Endothelial cell of umbilical vein (primary cell): ENCODE measurements at regions not wholly inside any gene's neighbourhood (a gene's known extent, or its start where the extent isn't known, plus 50 kb on each side); places are given as distances from the start of the nearest gene placed in this dataset.

ENCODE experiments used
- BruUV-seq: library from RNA; stranded (reverse); fragments of 400-500 nt; replicated peaks from 2 replicates; lab custom pipeline; 2021; lab: Mats Ljungman, UMichigan
- CTCF ChIA-PET: fragments of 300-600, 350-600 bp; sonication (Branson Sonifier 250); formaldehyde crosslinking; loops from one replicate; lab custom pipeline; 2021; ENCODE audit warnings: antibody characterized with exemption, inconsistent platforms; lab: Charles Lee
- POLR2A ChIA-PET: fragments of 300-600, 350-600 bp; sonication (Branson Sonifier 250); formaldehyde crosslinking; loops from one replicate; lab custom pipeline; 2021; ENCODE audit warnings: antibody characterized with exemption, inconsistent platforms; lab: Charles Lee
- DNase-seq: peaks from one replicate; pipeline ENCODE4 v3.0.0-alpha.2; 2011; ENCODE audit warnings: low read depth, low spot score
- FAIRE-seq: peaks from 2 replicates; lab custom pipeline; 2011; peaks lifted over from hg19 to GRCh38; lab: Jason Lieb, UNC
- H2AFZ ChIP-seq: 2 replicates; pipeline ENCODE4 v1.6.0; 2012; ENCODE audit warnings: low read depth, low read length, control low read depth, inconsistent platforms
- H3K27ac ChIP-seq: 2 replicates; pipeline ENCODE4 v1.5.1; 2011; ENCODE audit warnings: low read depth, mild to moderate bottlenecking, control low read depth, low read length, moderate library complexity; ENCODE audit not compliant: insufficient read depth
- H3K27me3 ChIP-seq, 2 experiments: 2 replicates each; pipeline versions ENCODE4 v1.6.0 to v1.6.1; 2011; ENCODE audit warnings: low read length in 2 of 2, mixed read lengths in 1 of 2; ENCODE audit not compliant: control insufficient read depth in 2 of 2, insufficient read depth in 2 of 2
- H3K36me3 ChIP-seq, 2 experiments: 2 replicates in 1 of 2; 3 replicates in 1 of 2; pipeline ENCODE4 v1.5.1; 2011; ENCODE audit warnings: low read length in 2 of 2, mild to moderate bottlenecking in 1 of 2, moderate library complexity in 1 of 2; ENCODE audit not compliant: control insufficient read depth in 2 of 2, insufficient read depth in 2 of 2; ENCODE audit errors: extremely low read depth in 1 of 2
- H3K4me1 ChIP-seq: 3 replicates; pipeline ENCODE4 v1.5.1; 2011; ENCODE audit warnings: mild to moderate bottlenecking, low read length; ENCODE audit not compliant: control insufficient read depth, insufficient read depth; ENCODE audit errors: extremely low read depth
- H3K4me2 ChIP-seq: 2 replicates; pipeline ENCODE4 v1.6.1; 2011; ENCODE audit warnings: low read length, control low read depth, mixed read lengths; ENCODE audit not compliant: insufficient read depth
- H3K4me3 ChIP-seq, 3 experiments: fragments of 200-600 bp in 1 of 3; sonication (generic), shearing (Covaris generic) in 1 of 3; replicated peaks in 1 of 3; 2 replicates each; pipeline ENCODE4 v1.5.1; 2011 to 2016; ENCODE audit warnings: control low read depth in 3 of 3, low read length in 3 of 3, mild to moderate bottlenecking in 2 of 3, inconsistent platforms in 1 of 3, low read depth in 1 of 3, moderate library complexity in 1 of 3; ENCODE audit not compliant: insufficient read depth in 1 of 3
- H3K79me2 ChIP-seq: 2 replicates; pipeline ENCODE4 v1.6.0; 2012; ENCODE audit warnings: low read length, inconsistent platforms; ENCODE audit not compliant: control insufficient read depth, insufficient read depth
- H3K9ac ChIP-seq: replicated peaks from 2 replicates; pipeline ENCODE3; 2011; ENCODE audit warnings: low read length, control low read depth; ENCODE audit not compliant: insufficient read depth; ENCODE audit errors: extremely low read depth
- H3K9me1 ChIP-seq: replicated peaks from 3 replicates; pipeline ENCODE4 v1.6.0; 2011; ENCODE audit warnings: mild to moderate bottlenecking, low read length; ENCODE audit not compliant: control insufficient read depth, insufficient read depth; ENCODE audit errors: extremely low read depth
- H3K9me3 ChIP-seq: replicated peaks from 2 replicates; pipeline ENCODE4 v1.5.1; 2012; ENCODE audit warnings: low read length, inconsistent platforms; ENCODE audit not compliant: control insufficient read depth, insufficient read depth
- H4K20me1 ChIP-seq: replicated peaks from 2 replicates; pipeline ENCODE3; 2011; ENCODE audit warnings: mild to moderate bottlenecking, low read length; ENCODE audit not compliant: control insufficient read depth, insufficient read depth; ENCODE audit errors: extremely low read depth
- EZH2 ChIP-seq: IDR thresholded peaks from 2 replicates; pipeline ENCODE4 v1.6.1; 2012; ENCODE audit warnings: borderline replicate concordance, low read depth, mild to moderate bottlenecking, moderate library complexity, low read length, inconsistent platforms; ENCODE audit not compliant: severe bottlenecking
- FOS ChIP-seq: IDR thresholded peaks from 2 replicates; pipeline ENCODE4 v1.6.1; 2011; ENCODE audit warnings: mild to moderate bottlenecking, low read length, moderate library complexity, borderline replicate concordance; ENCODE audit not compliant: insufficient read depth
- GATA2 ChIP-seq: IDR thresholded peaks from 2 replicates; pipeline ENCODE4 v1.7.0; 2011; ENCODE audit warnings: low read depth, mild to moderate bottlenecking, moderate library complexity, mixed read lengths, low read length; ENCODE audit not compliant: insufficient read length, insufficient read depth
- JUN ChIP-seq: IDR thresholded peaks from 2 replicates; pipeline ENCODE4 v1.6.1; 2011; ENCODE audit warnings: borderline replicate concordance, low read depth; ENCODE audit not compliant: insufficient read length, insufficient read depth
- MYC ChIP-seq: IDR thresholded peaks from one replicate; pipeline ENCODE4 v1.6.1; 2011; ENCODE audit warnings: mild to moderate bottlenecking, low read depth, low read length
- POLR2A ChIP-seq: IDR thresholded peaks from 2 replicates; pipeline ENCODE4 v1.6.1; 2012; ENCODE audit warnings: low read depth, mild to moderate bottlenecking, control low read depth, low read length
- POLR2AphosphoS5 ChIP-seq: IDR thresholded peaks from 2 replicates; pipeline ENCODE4 v1.6.1; 2012; ENCODE audit warnings: low read depth, mild to moderate bottlenecking, control low read depth, low read length, moderate library complexity; ENCODE audit not compliant: insufficient read depth
- dilution Hi-C: fragments of 300-500 bp; cut with MboI; formaldehyde crosslinking; loops from one replicate; pipeline ENCODE4 v1.15.0; 2019; ENCODE audit warnings: low sequenced_read_pairs; ENCODE audit not compliant: extremely low pct_ligation_motif_present
- intact Hi-C: fragments of 100-400 bp; cut with micrococcal nuclease; formaldehyde crosslinking; loops from one replicate; pipeline ENCODE4 v1.10.0; 2022
- TF ChIP-seq, protein P1 (sequence below), 2 donors: IDR thresholded peaks; 1 replicate in 1 of 2; 2 replicates in 1 of 2; pipeline ENCODE4 v1.5.1; 2011; ENCODE audit warnings: low read length in 2 of 2, mild to moderate bottlenecking in 2 of 2, moderate library complexity in 2 of 2, control low read depth in 1 of 2, inconsistent platforms in 1 of 2, low read depth in 1 of 2; ENCODE audit not compliant: insufficient read depth in 1 of 2; ENCODE audit errors: extremely low read depth in 1 of 2
- TF ChIP-seq, protein P2 (sequence below): IDR thresholded peaks from 2 replicates; pipeline ENCODE4 v1.6.1; 2011; ENCODE audit not compliant: insufficient read depth, insufficient read length

DNA sequence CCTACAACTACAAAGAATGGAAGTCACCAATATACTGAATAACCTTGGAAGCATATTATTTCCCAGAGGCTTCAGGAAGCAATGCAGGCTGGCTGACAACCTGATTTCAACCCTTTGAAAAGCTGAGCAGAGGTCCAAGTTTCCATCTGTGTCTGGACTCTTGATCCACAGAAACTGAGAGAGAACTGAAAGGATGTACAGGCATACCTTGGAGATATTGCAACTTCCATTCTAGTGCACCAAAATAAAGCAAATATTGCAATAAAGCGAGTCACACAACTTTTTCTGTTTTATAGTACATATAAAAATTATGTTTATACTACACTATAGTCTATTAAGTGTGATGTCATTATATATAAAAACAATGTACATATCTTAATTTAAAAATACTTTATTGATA is 85.3 kb downstream of the TYW3 start:
- no peak for TF ChIP-seq GATA2
- no peak for TF ChIP-seq POLR2A
- TF ChIP-seq, protein P1, sequence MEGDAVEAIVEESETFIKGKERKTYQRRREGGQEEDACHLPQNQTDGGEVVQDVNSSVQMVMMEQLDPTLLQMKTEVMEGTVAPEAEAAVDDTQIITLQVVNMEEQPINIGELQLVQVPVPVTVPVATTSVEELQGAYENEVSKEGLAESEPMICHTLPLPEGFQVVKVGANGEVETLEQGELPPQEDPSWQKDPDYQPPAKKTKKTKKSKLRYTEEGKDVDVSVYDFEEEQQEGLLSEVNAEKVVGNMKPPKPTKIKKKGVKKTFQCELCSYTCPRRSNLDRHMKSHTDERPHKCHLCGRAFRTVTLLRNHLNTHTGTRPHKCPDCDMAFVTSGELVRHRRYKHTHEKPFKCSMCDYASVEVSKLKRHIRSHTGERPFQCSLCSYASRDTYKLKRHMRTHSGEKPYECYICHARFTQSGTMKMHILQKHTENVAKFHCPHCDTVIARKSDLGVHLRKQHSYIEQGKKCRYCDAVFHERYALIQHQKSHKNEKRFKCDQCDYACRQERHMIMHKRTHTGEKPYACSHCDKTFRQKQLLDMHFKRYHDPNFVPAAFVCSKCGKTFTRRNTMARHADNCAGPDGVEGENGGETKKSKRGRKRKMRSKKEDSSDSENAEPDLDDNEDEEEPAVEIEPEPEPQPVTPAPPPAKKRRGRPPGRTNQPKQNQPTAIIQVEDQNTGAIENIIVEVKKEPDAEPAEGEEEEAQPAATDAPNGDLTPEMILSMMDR (IDR thresholded peaks at IDR 0.05; ENCODE audit: extremely low read depth in 1 of 2, insufficient read depth in 1 of 2, low read depth in 1 of 2, low read length in 2 of 2): no peak
- no peak for TF ChIP-seq MYC
- TF ChIP-seq JUN: no peak
- no peak for TF ChIP-seq FOS
- no peak for TF ChIP-seq POLR2AphosphoS5
- TF ChIP-seq, protein P2, sequence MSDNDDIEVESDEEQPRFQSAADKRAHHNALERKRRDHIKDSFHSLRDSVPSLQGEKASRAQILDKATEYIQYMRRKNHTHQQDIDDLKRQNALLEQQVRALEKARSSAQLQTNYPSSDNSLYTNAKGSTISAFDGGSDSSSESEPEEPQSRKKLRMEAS: no peak
- TF ChIP-seq EZH2: no peak
- DNase-seq: no peak
- Histone ChIP-seq H3K9me3 (no peaks in the 10 kb centered on the region), H4K20me1 (no peaks in the 10 kb centered on the region), H3K36me3 (no peaks in the 10 kb centered on the region), H3K4me3 (no peak overlapping the region), H3K27me3 (no peaks in the 10 kb centered on the region), H2AFZ (no peak overlapping the region), H3K4me1 (no peaks in the 10 kb centered on the region), H3K79me2 (no peaks in the 10 kb centered on the region), H3K27ac (no peak overlapping the region), H3K9ac (no peak overlapping the region), H3K9me1 (no peaks in the 10 kb centered on the region), H3K4me2 (no peak overlapping the region)
- dilution Hi-C loops: no loop called here
- POLR2A ChIA-PET: no interaction called here
- CTCF ChIA-PET: no interaction called here
- FAIRE-seq: no peak
- intact Hi-C loops: no loop called here
- no TSS peak for BruUV-seq
